K562 (cell line): ENCODE measurements at regions not wholly inside any gene's neighbourhood (a gene's known extent, or its start where the extent isn't known, plus 50 kb on each side); places are given as distances from the start of the nearest gene placed in this dataset.

ENCODE experiments used
- ATAC-seq: fragments of 200-7000 bp; cut with Tn5 transposase; 3 replicates; pipeline ENCODE4 v1.9.1; 2020; ENCODE audit warnings: moderate library complexity
- BruUV-seq: library from RNA; stranded (reverse); fragments of 400-500 nt; replicated peaks from 2 replicates; lab custom pipeline; 2021; lab: Mats Ljungman, UMichigan
- CTCF ChIA-PET: fragments of 300-600 bp; formaldehyde crosslinking; extraction: SDS; loops from one replicate; lab custom pipeline; 2021; ENCODE audit warnings: low intra/inter-chr PET ratio; lab: Yijun Ruan, JAX
- POLR2A ChIA-PET: fragments of 300-600, 350-650 bp; sonication (Branson Sonifier 250); formaldehyde crosslinking; extraction: SDS; loops from one replicate; lab custom pipeline; 2021; ENCODE audit warnings: antibody characterized with exemption, inconsistent platforms; lab: Yijun Ruan, JAX
- DNase-seq, 4 experiments: peaks; one replicate each; pipeline versions ENCODE4 v3.0.0 to v3.0.0-alpha.2; 2011 to 2018; ENCODE audit warnings: low spot score in 3 of 4, mixed read lengths in 3 of 4; ENCODE audit errors: extremely low read depth in 1 of 4
- FAIRE-seq: peaks from 2 replicates; lab custom pipeline; 2011; peaks lifted over from hg19 to GRCh38; lab: Jason Lieb, UNC
- H2AFZ ChIP-seq: 2 replicates; pipeline ENCODE4 v1.6.0; 2011; ENCODE audit warnings: low read depth, low read length, control low read depth, inconsistent platforms
- H3K27ac ChIP-seq: fragments of 200-600 bp; 3 replicates; pipeline ENCODE4 v1.8.0; 2011; ENCODE audit warnings: low read depth, mild to moderate bottlenecking, control low read depth, inconsistent platforms, low read length, moderate library complexity, mixed read lengths; ENCODE audit errors: extremely low read depth
- H3K27me3 ChIP-seq, 2 experiments: fragments of 300-600 bp in 1 of 2; 2 replicates in 1 of 2; 3 replicates in 1 of 2; pipeline versions ENCODE4 v1.6.0 to v1.8.0; 2011; ENCODE audit warnings: inconsistent platforms in 2 of 2, low read length in 2 of 2, mild to moderate bottlenecking in 1 of 2, mixed read lengths in 1 of 2, moderate library complexity in 1 of 2; ENCODE audit not compliant: control insufficient read depth in 2 of 2, insufficient read depth in 2 of 2
- H3K36me3 ChIP-seq: fragments of 300-600 bp; 3 replicates; pipeline ENCODE4 v1.8.0; 2011; ENCODE audit warnings: mild to moderate bottlenecking, low read length, inconsistent platforms; ENCODE audit not compliant: control insufficient read depth, insufficient read depth
- H3K4me1 ChIP-seq, 2 experiments: fragments of 200-600 bp in 1 of 2; replicated peaks in 1 of 2; 2 replicates in 1 of 2; 3 replicates in 1 of 2; pipeline versions ENCODE4 v1.5.1 to v1.8.0; 2011; ENCODE audit warnings: inconsistent platforms in 2 of 2, low read length in 2 of 2, mild to moderate bottlenecking in 1 of 2, mixed read lengths in 1 of 2, moderate library complexity in 1 of 2; ENCODE audit not compliant: control insufficient read depth in 2 of 2, insufficient read depth in 2 of 2
- H3K4me2 ChIP-seq: 2 replicates; pipeline ENCODE4 v1.6.1; 2011; ENCODE audit warnings: low read length, control low read depth, inconsistent platforms, mixed read lengths; ENCODE audit not compliant: insufficient read depth
- H3K4me3 ChIP-seq: fragments of 200-600 bp; sonication (generic), shearing (Covaris generic); 2 replicates; pipeline ENCODE4 v1.5.1; 2016; ENCODE audit warnings: control low read depth, inconsistent platforms
- H3K79me2 ChIP-seq: fragments of 200-600 bp; 3 replicates; pipeline ENCODE4 v1.8.0; 2011; ENCODE audit warnings: low read length, inconsistent platforms; ENCODE audit not compliant: control insufficient read depth, insufficient read depth
- H3K9ac ChIP-seq, 2 experiments: 2 replicates each; pipeline versions ENCODE4 v1.6.0 to v1.6.1; 2011; ENCODE audit warnings: low read depth in 2 of 2, low read length in 2 of 2, control low read depth in 1 of 2, inconsistent platforms in 1 of 2, mild to moderate bottlenecking in 1 of 2, mixed read lengths in 1 of 2; ENCODE audit not compliant: insufficient read depth in 1 of 2
- H3K9me1 ChIP-seq: one replicate; pipeline ENCODE4 v1.6.0; 2011; ENCODE audit warnings: inconsistent platforms, mild to moderate bottlenecking, low read length, moderate library complexity; ENCODE audit not compliant: control insufficient read depth, insufficient read depth
- H3K9me3 ChIP-seq: replicated peaks from 2 replicates; pipeline ENCODE4 v1.5.1; 2011; ENCODE audit warnings: low read depth, low read length, inconsistent platforms; ENCODE audit not compliant: control insufficient read depth, insufficient read depth
- H4K20me1 ChIP-seq: replicated peaks from 2 replicates; pipeline ENCODE4 v1.6.1; 2011; ENCODE audit warnings: low read length, inconsistent platforms, mixed read lengths; ENCODE audit not compliant: control insufficient read depth, insufficient read depth
- ARHGAP35 ChIP-seq: fragments of 450-650 bp; IDR thresholded peaks from 2 replicates; pipeline ENCODE4 v1.6.1; 2018; ENCODE audit not compliant: partially characterized antibody
- CBX2 ChIP-seq: fragments of 200-600 bp; sonication (generic); IDR thresholded peaks from one replicate; pipeline ENCODE4 v1.6.1; 2012; ENCODE audit warnings: mild to moderate bottlenecking, low read length, inconsistent platforms; ENCODE audit not compliant: insufficient read depth, poor library complexity, severe bottlenecking
- CTBP1 ChIP-seq: fragments of 450-650 bp; IDR thresholded peaks from 2 replicates; pipeline ENCODE4 v1.6.1; 2016; ENCODE audit warnings: borderline replicate concordance
- ERF ChIP-seq: fragments of 450-650 bp; formaldehyde crosslinking; IDR thresholded peaks from 2 replicates; pipeline ENCODE4 v1.4.0; 2020; ENCODE audit warnings: mild to moderate bottlenecking, mixed read lengths
- IRF9 ChIP-seq: fragments of 450-650 bp; IDR thresholded peaks from 2 replicates; pipeline ENCODE4 v1.6.1; 2016; ENCODE audit warnings: missing biosample characterization, missing genetic modification characterization
- KDM4B ChIP-seq, 2 experiments: fragments of 450-650 bp in 1 of 2; sonication (generic) in 1 of 2; IDR thresholded peaks; 2 replicates each; pipeline ENCODE4 v1.6.1; 2016 to 2017; ENCODE audit warnings: borderline replicate concordance in 2 of 2, antibody characterized with exemption in 1 of 2, low read depth in 1 of 2, mild to moderate bottlenecking in 1 of 2
- KLF16 ChIP-seq: IDR thresholded peaks from 2 replicates; pipeline ENCODE4 v1.6.1; 2016; ENCODE audit warnings: antibody characterized with exemption
- NFRKB ChIP-seq: fragments of 450-650 bp; IDR thresholded peaks from 2 replicates; pipeline ENCODE4 v1.6.1; 2016; ENCODE audit warnings: low read depth
- NUFIP1 ChIP-seq: fragments of 450-650 bp; IDR thresholded peaks from 2 replicates; pipeline ENCODE4 v1.6.1; 2018; ENCODE audit not compliant: partially characterized antibody
- PHB ChIP-seq: fragments of 250-450 bp; sonication (Bioruptor Pico); IDR thresholded peaks from 2 replicates; pipeline ENCODE4 v1.5.0; 2021
- RBM22 ChIP-seq: fragments of 200-400 bp; formaldehyde crosslinking; IDR thresholded peaks from 2 replicates; pipeline ENCODE4 v1.6.1; 2018; ENCODE audit warnings: low read length, low read depth; ENCODE audit not compliant: poor library complexity, severe bottlenecking
- TAF1 ChIP-seq: IDR thresholded peaks from 2 replicates; pipeline ENCODE4 v1.6.1; 2011; ENCODE audit warnings: mild to moderate bottlenecking, low read length, moderate library complexity; ENCODE audit not compliant: insufficient read depth, control insufficient read depth, severe bottlenecking; ENCODE audit errors: extremely low read depth
- TRIM28 ChIP-seq: fragments of 450-650 bp; IDR thresholded peaks from 2 replicates; pipeline ENCODE4 v1.6.1; 2017
- ZBTB2 ChIP-seq: fragments of 450-650 bp; IDR thresholded peaks from 2 replicates; pipeline ENCODE4 v1.6.1; 2016; ENCODE audit warnings: antibody characterized with exemption
- ZNF239 ChIP-seq: fragments of 250-450 bp; sonication (Bioruptor Pico); IDR thresholded peaks from 2 replicates; pipeline ENCODE4 v1.4.0; 2020; ENCODE audit warnings: mild to moderate bottlenecking
- ZNF324 ChIP-seq: fragments of 250-450 bp; sonication (Bioruptor Pico); IDR thresholded peaks from 2 replicates; pipeline ENCODE4 v1.4.0; 2020; ENCODE audit warnings: mild to moderate bottlenecking
- ZNF57 ChIP-seq: fragments of 450-650 bp; formaldehyde crosslinking; IDR thresholded peaks from 2 replicates; pipeline ENCODE4 v1.4.0; 2020; ENCODE audit warnings: mild to moderate bottlenecking, moderate library complexity
- WGBS: fragments of 100-300 bp; shearing (Covaris generic); methylation state at CpG from one replicate; pipeline ENCODE4 v1.1.6; 2016; ENCODE audit warnings: low coverage, mixed read lengths; ENCODE audit not compliant: insufficient coverage; ENCODE audit errors: missing lambda C conversion rate; 5-methylcytosine and 5-hydroxymethylcytosine counted together
- in situ Hi-C: fragments of 300-500 bp; cut with MboI; formaldehyde crosslinking; loops from 4 replicates; pipeline ENCODE4 v1.15.0; 2018; ENCODE audit warnings: inconsistent platforms, mixed read lengths
- intact Hi-C: fragments of 100-400 bp; cut with micrococcal nuclease; formaldehyde crosslinking; loops from 2 replicates; pipeline ENCODE4 v1.14.2; 2022

GRCh38 chr18:32613821-32614220 is 143.1 kb upstream of the GAREM1 start:
- in situ Hi-C loops (no loop called here), intact Hi-C loops (no loop called here)
- FAIRE-seq (no peak), ATAC-seq (no peak), DNase-seq (no peak)
- 0% methylated on average over 3 of the region's 3 CpGs for WGBS
- ChIA-PET POLR2A (no interaction called here), CTCF (no interaction called here)
- Histone ChIP-seq H3K79me2 (no peaks in the 10 kb centered on the region), H3K9me1 (no peaks in the 10 kb centered on the region), H3K9ac (no peak overlapping the region), H3K4me3 (no peak overlapping the region), H3K9me3 (no peaks in the 10 kb centered on the region), H3K27ac (no peak overlapping the region), H3K4me2 (no peak overlapping the region), H3K27me3 (no peaks in the 10 kb centered on the region), H3K36me3 (no peaks in the 10 kb centered on the region), H3K4me1 (no peaks in the 10 kb centered on the region), H2AFZ (no peak overlapping the region), H4K20me1 (no peaks in the 10 kb centered on the region)
- TF ChIP-seq TRIM28 (no peak), IRF9 (no peak), ZNF239 (CRISPR knock-in tag) (no peak), ZBTB2 (no peak), ARHGAP35 (no peak), PHB (CRISPR knock-in tag) (no peak), TAF1 (no peak), KDM4B (IDR thresholded peaks at IDR 0.05; ENCODE audit: borderline replicate concordance in 2 of 2, low read depth in 1 of 2) (no peak), ERF (CRISPR knock-in tag) (no peak), RBM22 (no peak), CBX2 (no peak), KLF16 (no peak), ZNF324 (CRISPR knock-in tag) (no peak), ZNF57 (CRISPR knock-in tag) (no peak), CTBP1 (no peak), NFRKB (no peak), NUFIP1 (no peak)
- BruUV-seq: no TSS peak
